KBM-7 (cell line): ENCODE measurements at regions not wholly inside any gene's neighbourhood (a gene's known extent, or its start where the extent isn't known, plus 50 kb on each side); places are given as distances from the start of the nearest gene placed in this dataset.

Experiments used
- DNase-seq: peaks from one replicate; pipeline ENCODE4 v3.0.0-alpha.2; 2015
- in situ Hi-C: fragments of 300-500 bp; cut with MboI; formaldehyde crosslinking; loops from 2 replicates; pipeline ENCODE4 v1.14.3; 2020; ENCODE audit warnings: low sequenced_read_pairs, low pct_unique_long_range_greater_than_20kb, mixed read lengths

DNA sequence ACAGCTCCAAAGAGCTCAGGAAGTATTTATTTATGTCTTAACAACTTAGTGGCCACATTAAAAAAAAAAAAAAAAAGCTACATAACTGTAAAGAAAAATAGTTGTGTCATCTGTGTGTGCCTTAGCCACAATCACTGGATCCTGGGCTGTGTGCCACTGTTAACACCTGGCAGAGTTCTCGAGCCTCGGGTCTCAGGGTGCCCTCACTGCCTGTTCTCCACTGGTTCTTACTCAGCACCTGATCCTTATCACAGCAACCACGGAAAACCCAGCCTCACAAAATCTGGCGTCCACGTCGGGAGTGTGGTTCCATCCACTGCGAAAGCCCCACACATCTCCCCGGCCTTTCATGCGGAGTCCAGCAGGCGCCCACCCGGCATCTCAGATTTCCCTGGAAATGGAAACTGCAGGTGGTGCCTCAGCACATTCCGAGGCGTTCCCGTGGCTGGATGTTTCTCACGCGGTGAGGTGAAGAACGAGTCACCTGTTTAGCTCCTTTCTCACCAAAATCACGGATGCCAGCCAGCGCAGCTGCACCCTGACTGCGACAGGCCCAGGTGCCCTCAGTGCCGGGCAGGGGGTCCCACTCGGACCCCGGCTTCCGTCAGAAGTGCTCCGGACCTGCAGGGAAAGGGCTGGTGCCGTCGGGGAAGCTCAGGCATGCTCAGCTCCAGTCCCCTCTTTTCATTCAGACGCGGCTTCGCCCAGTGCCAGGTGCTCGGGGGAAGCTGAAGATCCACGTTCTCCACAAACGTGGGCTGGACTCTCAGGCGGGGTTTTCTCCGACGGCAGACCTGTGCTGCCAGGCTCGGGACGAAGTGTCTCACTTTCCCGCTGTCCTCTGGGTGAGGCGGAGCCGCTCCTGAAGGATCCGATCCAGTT is 198.7 kb upstream of the SALL3 start:
- in situ Hi-C loops = no loop called here
- DNase-seq = no peak

GRCh38 chr18:78781601-78781960 is 198.0 kb upstream of the SALL3 start:
- in situ Hi-C loops = no loop called here
- no peak for DNase-seq

DNA sequence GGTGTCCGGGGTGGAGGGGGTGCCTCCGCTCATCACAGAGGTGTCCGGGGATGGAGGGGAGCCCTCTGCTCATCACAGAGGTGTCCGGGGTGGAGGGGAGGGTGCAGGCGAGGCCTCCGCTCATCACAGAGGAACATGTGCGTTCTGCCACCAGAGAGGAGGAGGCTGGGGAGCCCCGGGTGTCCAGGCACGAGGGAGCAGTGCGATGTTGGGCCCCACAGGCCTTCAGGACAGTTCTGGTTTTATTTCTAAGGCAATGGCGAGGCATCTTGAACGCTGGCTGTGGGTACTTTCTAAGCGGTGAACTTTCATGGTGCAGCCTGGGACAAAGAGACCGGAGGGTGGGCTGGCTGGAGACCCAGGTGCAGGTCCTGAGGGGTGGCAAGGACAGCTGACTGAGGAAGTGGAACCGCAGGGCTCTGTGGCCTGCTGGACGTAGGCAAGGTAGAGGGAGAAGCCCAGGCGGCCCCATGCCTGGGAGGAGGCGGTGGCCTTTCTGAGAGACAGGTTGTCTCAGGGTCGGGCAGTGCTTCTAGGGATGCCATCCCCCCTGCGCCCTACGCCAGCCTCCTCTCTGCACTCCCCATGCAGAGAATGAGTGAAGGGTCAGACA is 196.6 kb upstream of the SALL3 start:
- in situ Hi-C loops = no loop called here
- DNase-seq = no peak

DNA sequence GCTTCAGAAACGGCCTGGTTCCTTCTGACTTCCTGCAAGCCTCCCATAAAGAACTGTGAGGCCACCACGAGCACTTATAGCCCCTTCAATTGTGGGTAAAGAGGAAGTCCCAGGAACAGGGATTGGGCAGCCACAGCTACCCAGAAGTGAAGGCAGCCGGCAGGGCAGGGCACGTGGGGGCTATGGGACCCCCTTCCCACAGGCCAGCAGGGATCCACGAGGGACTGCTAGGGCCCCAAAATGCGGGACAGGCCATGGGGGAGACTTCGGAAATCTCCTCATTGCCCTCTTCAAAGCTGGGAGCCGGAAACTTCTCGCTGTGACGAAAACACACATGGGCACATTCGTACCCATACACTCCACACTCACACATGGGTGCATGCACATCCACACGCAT is 196.1 kb upstream of the SALL3 start:
- DNase-seq = no peak
- in situ Hi-C loops = no loop called here

GRCh38 chr18:78784861-78785260 is 194.8 kb upstream of the SALL3 start:
- no peak for DNase-seq
- in situ Hi-C loops = no loop called here

DNA sequence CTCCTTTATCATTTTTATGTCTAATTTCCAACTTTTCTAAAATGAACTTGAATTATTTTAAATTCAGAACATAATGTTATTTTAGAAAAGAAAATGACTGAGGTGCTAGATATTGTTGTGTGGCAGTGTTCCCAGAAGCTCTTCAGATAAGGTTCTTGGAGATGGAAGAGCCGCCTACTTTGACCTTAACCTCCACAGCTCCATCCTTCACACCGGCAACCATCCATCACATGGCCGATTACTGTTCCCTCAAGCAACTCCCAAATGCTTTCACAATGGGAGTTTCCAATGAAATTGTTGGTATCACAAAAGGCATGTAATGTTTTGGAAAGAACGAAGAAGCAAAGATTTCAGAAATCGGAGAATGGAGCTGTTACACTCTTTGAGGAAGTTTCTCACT is 193.9 kb upstream of the SALL3 start:
- DNase-seq = no peak
- in situ Hi-C loops = no loop called here

GRCh38 chr18:78786776-78787175 is 192.8 kb upstream of the SALL3 start:
- in situ Hi-C loops = no loop called here
- no peak for DNase-seq

DNA sequence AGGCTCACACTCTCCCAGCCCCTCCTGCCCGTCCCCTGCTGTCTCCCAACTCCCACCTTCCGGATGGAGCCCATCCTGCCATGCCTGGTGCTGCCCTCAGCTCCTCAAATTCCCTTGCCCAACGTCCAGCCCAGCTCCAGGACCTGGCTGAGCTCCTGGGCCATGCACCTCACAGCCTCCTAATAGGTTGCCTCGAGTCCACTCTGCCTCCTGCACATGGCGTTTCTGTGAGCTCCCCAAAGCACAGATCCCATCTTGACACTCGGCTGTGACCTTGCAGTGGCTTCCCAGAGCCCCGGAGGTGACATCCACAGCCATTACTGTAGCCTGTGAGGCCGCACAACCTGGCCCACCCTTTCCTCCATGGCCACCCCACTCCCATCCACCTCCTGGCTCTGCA is 191.9 kb upstream of the SALL3 start:
- in situ Hi-C loops = no loop called here

GRCh38 chr18:78788161-78788560 is 191.5 kb upstream of the SALL3 start:
- in situ Hi-C loops = no loop called here
- DNase-seq = no peak

More for the DNA sequence above, 191.9 kb upstream of the SALL3 start:
- DNase-seq = no peak

- DNase-seq = no peak
- in situ Hi-C loops = no loop called here
Measured at GRCh38 chr18:78789850-78790249, 189.8 kb upstream of the SALL3 start.

GRCh38 chr18:78790511-78790910 is 189.1 kb upstream of the SALL3 start:
- in situ Hi-C loops = no loop called here
- no peak for DNase-seq

GRCh38 chr18:78790960-78791359 is 188.7 kb upstream of the SALL3 start:
- in situ Hi-C loops = no loop called here
- no peak for DNase-seq

- in situ Hi-C loops = no loop called here
- DNase-seq = no peak
Measured at GRCh38 chr18:78792094-78792493, 187.5 kb upstream of the SALL3 start.

DNA sequence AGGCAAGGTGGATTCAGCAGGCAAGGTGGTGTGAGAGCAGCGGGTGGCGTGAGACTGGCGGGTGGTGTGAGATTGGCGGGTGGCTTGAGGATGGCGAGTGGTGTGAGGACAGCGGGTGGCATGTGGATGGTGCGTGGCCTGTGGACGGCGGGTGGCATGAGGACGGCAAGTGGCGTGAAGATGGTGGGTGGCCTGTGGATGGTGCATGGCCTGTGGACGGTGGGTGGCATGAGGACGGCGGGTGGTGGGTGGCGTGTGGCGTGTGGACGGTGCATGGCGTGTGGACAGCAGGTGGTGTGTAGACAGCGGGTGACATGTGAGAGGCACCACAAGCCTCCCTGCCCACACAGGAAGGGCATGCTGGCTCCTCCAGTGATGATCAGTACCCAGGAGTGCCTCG is 186.9 kb upstream of the SALL3 start:
- in situ Hi-C loops = no loop called here
- no peak for DNase-seq

DNA sequence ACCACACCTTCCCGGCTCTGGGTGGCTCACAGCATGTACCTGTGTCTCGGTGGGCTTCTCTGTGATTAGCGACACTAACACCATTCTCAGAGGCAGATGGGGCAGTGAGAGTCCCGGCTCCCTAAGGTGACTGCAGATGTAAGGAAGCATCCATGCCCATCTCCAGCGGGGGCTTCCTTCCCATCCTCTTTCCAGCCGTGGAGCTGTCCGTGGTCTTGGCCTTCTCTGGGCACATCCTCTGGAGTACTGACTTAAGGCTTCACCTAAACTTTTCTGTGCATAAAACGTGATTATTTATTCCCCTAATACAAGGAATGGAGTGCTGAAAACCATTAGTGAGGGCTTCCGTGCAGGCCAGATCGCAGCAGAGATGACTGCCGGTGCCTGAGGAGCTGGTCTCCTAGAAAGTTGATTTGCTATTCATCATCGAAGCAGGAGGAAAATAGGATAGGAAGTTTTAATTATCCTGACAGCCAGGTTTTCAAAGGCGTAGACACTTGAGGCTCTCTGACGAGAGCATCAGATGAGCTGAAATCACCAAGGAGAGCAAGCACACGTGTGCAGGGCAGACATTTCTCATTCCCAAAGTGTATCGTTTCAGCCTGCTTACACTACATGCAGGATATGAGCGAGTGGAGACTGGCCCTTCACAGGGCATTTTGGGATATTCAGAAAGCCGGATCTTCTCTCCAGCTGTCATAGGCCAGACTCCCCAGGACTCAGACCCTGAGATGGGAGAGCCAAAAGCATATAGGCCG is 186.1 kb upstream of the SALL3 start:
- DNase-seq = no peak
- in situ Hi-C loops = no loop called here

GRCh38 chr18:78794071-78794430 is 185.6 kb upstream of the SALL3 start:
- in situ Hi-C loops = no loop called here

DNA sequence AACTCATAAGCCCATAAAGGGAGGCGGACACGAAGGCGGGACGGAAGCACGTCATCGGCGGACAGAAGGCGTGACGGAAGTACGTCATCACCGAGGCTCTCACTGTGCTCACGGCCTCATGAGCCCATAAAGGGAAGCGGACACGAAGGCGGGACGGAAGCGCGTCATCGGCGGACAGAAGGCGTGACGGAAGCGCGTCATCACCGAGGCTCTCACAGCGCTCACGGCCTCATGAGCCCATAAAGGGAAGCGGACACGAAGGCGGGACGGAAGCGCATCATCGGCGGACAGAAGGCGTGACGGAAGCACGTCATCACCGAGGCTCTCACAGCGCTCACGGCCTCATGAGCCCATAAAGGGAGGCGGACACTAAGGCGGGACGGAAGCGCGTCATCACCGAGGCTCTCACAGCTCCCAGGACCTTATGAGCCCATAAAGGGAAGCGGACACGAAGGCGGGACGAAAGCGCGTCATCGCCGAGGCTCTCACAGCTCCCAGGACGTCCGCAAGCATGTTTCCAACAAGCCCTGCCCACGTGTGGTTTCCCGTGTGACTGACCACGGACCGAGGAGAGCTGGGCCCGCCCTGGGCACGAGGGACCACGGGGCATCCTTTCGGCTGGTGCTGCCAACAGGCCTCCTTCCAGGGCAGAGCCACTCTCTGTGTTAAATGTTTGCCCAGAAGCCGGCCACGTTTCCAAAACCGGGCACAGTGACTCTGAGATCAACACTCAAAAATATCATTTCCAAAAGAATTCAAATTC is 182.7 kb upstream of the SALL3 start:
- in situ Hi-C loops = no loop called here

More at GRCh38 chr18:78794071-78794430, 185.6 kb upstream of the SALL3 start:
- DNase-seq = no peak

GRCh38 chr18:78797499-78797898 is 182.1 kb upstream of the SALL3 start:
- in situ Hi-C loops = no loop called here
- DNase-seq = no peak

More for the DNA sequence above, 182.7 kb upstream of the SALL3 start:
- no peak for DNase-seq

- in situ Hi-C loops = no loop called here
Measured at GRCh38 chr18:78798402-78799175, 181.0 kb upstream of the SALL3 start.

More at GRCh38 chr18:78798402-78799175, 181.0 kb upstream of the SALL3 start:
- no peak for DNase-seq
